IMR-90 (cell line): ENCODE measurements at regions not wholly inside any gene's neighbourhood (a gene's known extent, or its start where the extent isn't known, plus 50 kb on each side); places are given as distances from the start of the nearest gene placed in this dataset.
A peak's percentile ranks its signal among the peaks of the same experiment; 100 is the strongest.

Experiments
- ATAC-seq: fragments of 200-7000 bp; cut with Tn5 transposase; 2 replicates; pipeline ENCODE4 v1.9.1; 2020; ENCODE audit warnings: low read depth, mild to moderate bottlenecking, moderate library complexity
- BruUV-seq: library from RNA; stranded (reverse); fragments of 400-500 nt; replicated peaks from 2 replicates; lab custom pipeline; 2021; lab: Mats Ljungman, UMichigan
- CTCF ChIA-PET: fragments of 300-600 bp; formaldehyde crosslinking; extraction: SDS; loops from one replicate; lab custom pipeline; 2021; ENCODE audit warnings: antibody characterized with exemption; lab: Yijun Ruan, JAX
- POLR2A ChIA-PET: fragments of 300-600 bp; sonication (Branson Sonifier 250); formaldehyde crosslinking; loops from one replicate; lab custom pipeline; 2022; ENCODE audit warnings: antibody characterized with exemption; ENCODE audit not compliant: unreplicated experiment; lab: Charles Lee
- DNase-seq: peaks from one replicate; pipeline ENCODE4 v3.0.0; 2013
- H2AFZ ChIP-seq: replicated peaks from 2 replicates; pipeline ENCODE3; 2013; ENCODE audit warnings: low read length, mild to moderate bottlenecking; ENCODE audit not compliant: poor library complexity
- H2AK5ac ChIP-seq: 2 replicates; pipeline ENCODE4 v1.6.1; 2013; ENCODE audit warnings: low read depth, low read length, inconsistent platforms
- H2AK9ac ChIP-seq: replicated peaks from 2 replicates; pipeline ENCODE3; 2013; ENCODE audit warnings: mild to moderate bottlenecking, low read depth, low read length, moderate library complexity; ENCODE audit not compliant: poor library complexity
- H2BK120ac ChIP-seq: 2 replicates; pipeline ENCODE4 v1.6.1; 2013; ENCODE audit warnings: low read depth, low read length, inconsistent platforms
- H2BK15ac ChIP-seq: 3 replicates; pipeline ENCODE4 v1.6.1; 2013; ENCODE audit warnings: low read depth, low read length, inconsistent platforms
- H2BK20ac ChIP-seq: 2 replicates; pipeline ENCODE4 v1.6.1; 2013; ENCODE audit warnings: low read depth, mild to moderate bottlenecking, inconsistent platforms, low read length, moderate library complexity
- H2BK5ac ChIP-seq: 2 replicates; pipeline ENCODE4 v1.6.1; 2013; ENCODE audit warnings: mild to moderate bottlenecking, low read depth, low read length, inconsistent platforms; ENCODE audit not compliant: poor library complexity, severe bottlenecking
- H3K14ac ChIP-seq: replicated peaks from 2 replicates; pipeline ENCODE4 v1.6.1; 2013; ENCODE audit warnings: low read depth, low read length, inconsistent platforms
- H3K18ac ChIP-seq: 2 replicates; pipeline ENCODE4 v1.6.1; 2013; ENCODE audit warnings: low read depth, low read length, control low read depth
- H3K23ac ChIP-seq: 2 replicates; pipeline ENCODE4 v1.6.1; 2013; ENCODE audit warnings: low read depth, low read length, inconsistent platforms
- H3K27ac ChIP-seq: 2 replicates; pipeline ENCODE4 v1.5.1; 2013; ENCODE audit warnings: mild to moderate bottlenecking, control low read depth, low read length; ENCODE audit not compliant: insufficient read depth
- H3K27me3 ChIP-seq: 2 replicates; pipeline ENCODE4 v1.6.1; 2013; ENCODE audit warnings: low read length; ENCODE audit not compliant: control insufficient read depth, insufficient read depth
- H3K36me3 ChIP-seq: 2 replicates; pipeline ENCODE4 v1.6.1; 2013; ENCODE audit warnings: low read length, mixed read lengths; ENCODE audit not compliant: control insufficient read depth, insufficient read depth
- H3K4ac ChIP-seq: 2 replicates; pipeline ENCODE4 v1.6.1; 2013; ENCODE audit warnings: low read depth, low read length, inconsistent platforms
- H3K4me1 ChIP-seq: 2 replicates; pipeline ENCODE4 v1.6.1; 2013; ENCODE audit warnings: low read length, mixed read lengths; ENCODE audit not compliant: control insufficient read depth, insufficient read depth
- H3K4me2 ChIP-seq: 2 replicates; pipeline ENCODE4 v1.6.1; 2013; ENCODE audit warnings: low read depth, mild to moderate bottlenecking, control low read depth, low read length, moderate library complexity
- H3K4me3 ChIP-seq: 2 replicates; pipeline ENCODE4 v1.5.1; 2013; ENCODE audit warnings: low read depth, mild to moderate bottlenecking, control low read depth, low read length, moderate library complexity; ENCODE audit not compliant: insufficient read depth
- H3K56ac ChIP-seq: 2 replicates; pipeline ENCODE4 v1.6.1; 2013; ENCODE audit warnings: low read length, inconsistent platforms; ENCODE audit not compliant: insufficient read depth; ENCODE audit errors: extremely low read depth
- H3K79me1 ChIP-seq, 2 experiments: 2 replicates each; pipeline ENCODE4 v1.6.1; 2013; ENCODE audit warnings: low read length in 2 of 2, inconsistent platforms in 1 of 2, low read depth in 1 of 2
- H3K9ac ChIP-seq: 2 replicates; pipeline ENCODE4 v1.6.1; 2013; ENCODE audit warnings: low read depth, low read length, control low read depth
- H3K9me1 ChIP-seq: 2 replicates; pipeline ENCODE4 v1.6.1; 2013; ENCODE audit warnings: low read length, inconsistent platforms; ENCODE audit not compliant: insufficient read depth
- H3K9me3 ChIP-seq: 2 replicates; pipeline ENCODE4 v1.6.1; 2013; ENCODE audit warnings: low read length; ENCODE audit not compliant: control insufficient read depth, insufficient read depth
- H4K20me1 ChIP-seq: 2 replicates; pipeline ENCODE4 v1.6.1; 2013; ENCODE audit warnings: low read length, inconsistent platforms; ENCODE audit not compliant: insufficient read depth
- H4K5ac ChIP-seq: 2 replicates; pipeline ENCODE4 v1.6.1; 2013; ENCODE audit warnings: mild to moderate bottlenecking, low read depth, low read length, control low read depth
- H4K8ac ChIP-seq, 2 experiments: 2 replicates each; pipeline ENCODE4 v1.6.1; 2013; ENCODE audit warnings: low read depth in 2 of 2, low read length in 2 of 2, control low read depth in 1 of 2, inconsistent platforms in 1 of 2
- H4K91ac ChIP-seq: 2 replicates; pipeline ENCODE4 v1.6.1; 2013; ENCODE audit warnings: low read depth, low read length, inconsistent platforms; ENCODE audit not compliant: insufficient read depth
- BHLHE40 ChIP-seq: fragments of 150-350 bp; IDR thresholded peaks from 2 replicates; pipeline ENCODE4 v1.6.1; 2016; ENCODE audit warnings: mild to moderate bottlenecking, low read depth, low read length
- CEBPB ChIP-seq: IDR thresholded peaks from 2 replicates; pipeline ENCODE4 v1.6.1; 2012; ENCODE audit warnings: low read depth, low read length, improper control_type of control experiment
- FOS ChIP-seq: fragments of 150-350 bp; IDR thresholded peaks from 2 replicates; pipeline ENCODE4 v1.6.1; 2016; ENCODE audit warnings: low read depth, low read length
- MAFK ChIP-seq: IDR thresholded peaks from 2 replicates; pipeline ENCODE4 v1.6.1; 2012; ENCODE audit warnings: low read depth, low read length, improper control_type of control experiment
- MAZ ChIP-seq: IDR thresholded peaks from 2 replicates; pipeline ENCODE4 v1.6.1; 2012; ENCODE audit warnings: low read depth, mild to moderate bottlenecking, low read length, improper control_type of control experiment, moderate library complexity, borderline replicate concordance
- MXI1 ChIP-seq: IDR thresholded peaks from 2 replicates; pipeline ENCODE4 v1.6.1; 2012; ENCODE audit warnings: low read depth, mild to moderate bottlenecking, low read length, moderate library complexity, borderline replicate concordance
- NFE2L2 ChIP-seq: fragments of 150-350 bp; IDR thresholded peaks from 2 replicates; pipeline ENCODE4 v1.6.1; 2016; ENCODE audit warnings: low read depth, mild to moderate bottlenecking, low read length
- POLR2A ChIP-seq: IDR thresholded peaks from 2 replicates; pipeline ENCODE4 v1.6.1; 2012; ENCODE audit warnings: mild to moderate bottlenecking, low read depth, low read length
- RAD21 ChIP-seq: IDR thresholded peaks from 2 replicates; pipeline ENCODE4 v1.6.1; 2012; ENCODE audit warnings: low read length, improper control_type of control experiment
- RCOR1 ChIP-seq: IDR thresholded peaks from 2 replicates; pipeline ENCODE4 v1.6.1; 2012; ENCODE audit warnings: mild to moderate bottlenecking, low read length, improper control_type of control experiment; ENCODE audit not compliant: insufficient replicate concordance
- RFX5 ChIP-seq: IDR thresholded peaks from 2 replicates; pipeline ENCODE4 v1.8.0; 2012; ENCODE audit warnings: low read depth, mild to moderate bottlenecking, low read length, moderate library complexity
- SMC3 ChIP-seq: fragments of 150-350 bp; IDR thresholded peaks from 2 replicates; pipeline ENCODE4 v1.6.1; 2016; ENCODE audit warnings: low read depth, mild to moderate bottlenecking, antibody characterized with exemption, low read length, moderate library complexity
- WGBS, 2 experiments: methylation state at CpG; one replicate each; pipeline versions ENCODE4 v1.1.5 to v1.1.7; 2013; ENCODE audit warnings: missing lambda C conversion rate in 2 of 2; ENCODE audit not compliant: insufficient read length in 1 of 2; ENCODE audit errors: extremely low coverage in 2 of 2; 5-methylcytosine and 5-hydroxymethylcytosine counted together
- dilution Hi-C: fragments of 300-500 bp; cut with HindIII; formaldehyde crosslinking; loops from one replicate; pipeline ENCODE4 v1.14.3; 2018; ENCODE audit warnings: low sequenced_read_pairs; ENCODE audit not compliant: unreplicated experiment
- in situ Hi-C: fragments of 300-500 bp; cut with MboI; formaldehyde crosslinking; loops from 3 replicates; pipeline ENCODE4 v1.14.3; 2019; ENCODE audit warnings: low sequenced_read_pairs, inconsistent platforms, mixed read lengths
- intact Hi-C: fragments of 100-400 bp; cut with micrococcal nuclease; formaldehyde crosslinking; loops from 2 replicates; pipeline ENCODE4 v1.10.0; 2022
- TF ChIP-seq, protein P1 (sequence below): fragments of 150-350 bp; IDR thresholded peaks from 2 replicates; pipeline ENCODE4 v1.6.1; 2017; ENCODE audit warnings: mild to moderate bottlenecking, antibody characterized with exemption, low read length, low read depth
- TF ChIP-seq, protein P2 (sequence below): fragments of 150-350 bp; IDR thresholded peaks from 2 replicates; pipeline ENCODE4 v1.6.1; 2016; ENCODE audit warnings: low read depth, mild to moderate bottlenecking, low read length, moderate library complexity, borderline replicate concordance

- H3K4me1 ChIP-seq: peaks cover 8% of the 10 kb centered on the region; the same call in 1 of the 2 replicates
- WGBS, 2 experiments: no CpG with 5 or more reads among the region's 6 CpGs
- ATAC-seq (peak; percentile 16; the same call in 1 of the 2 replicates), DNase-seq (peak; percentile 75)
- peak; percentile 43; the same call in 1 of the 2 replicates for TF ChIP-seq MXI1
- TF ChIP-seq, protein P1, sequence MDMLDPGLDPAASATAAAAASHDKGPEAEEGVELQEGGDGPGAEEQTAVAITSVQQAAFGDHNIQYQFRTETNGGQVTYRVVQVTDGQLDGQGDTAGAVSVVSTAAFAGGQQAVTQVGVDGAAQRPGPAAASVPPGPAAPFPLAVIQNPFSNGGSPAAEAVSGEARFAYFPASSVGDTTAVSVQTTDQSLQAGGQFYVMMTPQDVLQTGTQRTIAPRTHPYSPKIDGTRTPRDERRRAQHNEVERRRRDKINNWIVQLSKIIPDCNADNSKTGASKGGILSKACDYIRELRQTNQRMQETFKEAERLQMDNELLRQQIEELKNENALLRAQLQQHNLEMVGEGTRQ: peak; percentile 67; the same call in 1 of the 2 replicates
- TF ChIP-seq RAD21: no peak
- TF ChIP-seq POLR2A: no peak
- TF ChIP-seq RCOR1: no peak
- TF ChIP-seq SMC3: no peak
- no peak for TF ChIP-seq MAZ
- no peak for TF ChIP-seq RFX5
- TF ChIP-seq, protein P2, sequence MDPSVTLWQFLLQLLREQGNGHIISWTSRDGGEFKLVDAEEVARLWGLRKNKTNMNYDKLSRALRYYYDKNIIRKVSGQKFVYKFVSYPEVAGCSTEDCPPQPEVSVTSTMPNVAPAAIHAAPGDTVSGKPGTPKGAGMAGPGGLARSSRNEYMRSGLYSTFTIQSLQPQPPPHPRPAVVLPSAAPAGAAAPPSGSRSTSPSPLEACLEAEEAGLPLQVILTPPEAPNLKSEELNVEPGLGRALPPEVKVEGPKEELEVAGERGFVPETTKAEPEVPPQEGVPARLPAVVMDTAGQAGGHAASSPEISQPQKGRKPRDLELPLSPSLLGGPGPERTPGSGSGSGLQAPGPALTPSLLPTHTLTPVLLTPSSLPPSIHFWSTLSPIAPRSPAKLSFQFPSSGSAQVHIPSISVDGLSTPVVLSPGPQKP: no peak
- no peak for TF ChIP-seq MAFK
- TF ChIP-seq FOS: no peak
- TF ChIP-seq NFE2L2: no peak
- TF ChIP-seq CEBPB: no peak
- no peak for TF ChIP-seq BHLHE40
- H2BK15ac ChIP-seq: no peak overlapping the region
- peaks cover 9 to 18% of the 10 kb centered on the region in 2 experiments; a peak in 3 of 4 replicates for H3K79me1 ChIP-seq
- no peak overlapping the region; the same call in 1 of the 2 replicates for H3K9ac ChIP-seq
- H4K20me1 ChIP-seq: peaks cover 10% of the 10 kb centered on the region; the same call in 1 of the 2 replicates
- dilution Hi-C loops: no loop called here
- H4K8ac ChIP-seq: peak overlapping the region in 1 of 2 experiments; percentile 56; a peak in 2 of 4 replicates
- peaks cover 2% of the 10 kb centered on the region; the same call in 1 of the 2 replicates for H3K9me1 ChIP-seq
- H2BK20ac ChIP-seq: no peak overlapping the region; the same call in 1 of the 2 replicates
- no peaks in the 10 kb centered on the region for H3K36me3 ChIP-seq
- no peaks in the 10 kb centered on the region for H3K27me3 ChIP-seq
- peak overlapping the region; percentile 35; the same call in 1 of the 2 replicates for H2BK120ac ChIP-seq
- CTCF ChIA-PET: no interaction called here
- H3K4me3 ChIP-seq: no peak overlapping the region; the same call in 1 of the 2 replicates
- in situ Hi-C loops: no loop called here
- no peak overlapping the region for H4K5ac ChIP-seq
- no peak overlapping the region for H2AFZ ChIP-seq
- no peak overlapping the region for H2AK5ac ChIP-seq
- 0 out of 2 replicates have a peak overlapping the region, but pooled peaks have one; percentile 2 for H3K23ac ChIP-seq
- 0 out of 2 replicates have a peak overlapping the region, but pooled peaks have one; percentile 8 for H3K14ac ChIP-seq
- peak overlapping the region; percentile 65 for H2BK5ac ChIP-seq
- no TSS peak for BruUV-seq
- intact Hi-C loops: no loop called here
- no peak overlapping the region for H2AK9ac ChIP-seq
- H4K91ac ChIP-seq: no peak overlapping the region
- no peak overlapping the region for H3K4ac ChIP-seq
- H3K18ac ChIP-seq: peak overlapping the region; percentile 37; the same call in 1 of the 2 replicates
- no peak overlapping the region for H3K56ac ChIP-seq
- H3K27ac ChIP-seq: no peak overlapping the region
- H3K4me2 ChIP-seq: peak overlapping the region; percentile 80
- no peaks in the 10 kb centered on the region for H3K9me3 ChIP-seq
- POLR2A ChIA-PET: interaction anchor here (0.6 kb wide), 1 partner anchor 852 kb away, joined by 4 read pairs; no protein-coding TSS in a partner anchor
Measured at GRCh38 chr1:198932351-198932991, 293.6 kb downstream of the PTPRC start.
